Omental fat pad (tissue), 3 donors: ENCODE measurements at regions not wholly inside any gene's neighbourhood (a gene's known extent, or its start where the extent isn't known, plus 50 kb on each side); places are given as distances from the start of the nearest gene placed in this dataset.
"Not testable (repeated sequence)": the region's sequence is repeated elsewhere in the genome, so short reads cannot be mapped to it uniquely, and the experiment has no call there.

Experiments used
- ATAC-seq: fragments of 150-250 bp; one replicate; pipeline ENCODE4 v1.9.1; 2016; ENCODE audit warnings: mild to moderate bottlenecking, moderate library complexity; ENCODE audit not compliant: low FRiP score
- DNase-seq: peaks from one replicate; pipeline ENCODE4 v3.0.0-alpha.2; 2019; ENCODE audit warnings: low spot score
- TF ChIP-seq, protein P1 (sequence below), 3 donors: fragments of 450-650 bp; IDR thresholded peaks; one replicate each; pipeline ENCODE4 v1.5.1; 2016 to 2017; ENCODE audit warnings: antibody characterized with exemption in 3 of 3, mild to moderate bottlenecking in 3 of 3, moderate library complexity in 2 of 3

DNA sequence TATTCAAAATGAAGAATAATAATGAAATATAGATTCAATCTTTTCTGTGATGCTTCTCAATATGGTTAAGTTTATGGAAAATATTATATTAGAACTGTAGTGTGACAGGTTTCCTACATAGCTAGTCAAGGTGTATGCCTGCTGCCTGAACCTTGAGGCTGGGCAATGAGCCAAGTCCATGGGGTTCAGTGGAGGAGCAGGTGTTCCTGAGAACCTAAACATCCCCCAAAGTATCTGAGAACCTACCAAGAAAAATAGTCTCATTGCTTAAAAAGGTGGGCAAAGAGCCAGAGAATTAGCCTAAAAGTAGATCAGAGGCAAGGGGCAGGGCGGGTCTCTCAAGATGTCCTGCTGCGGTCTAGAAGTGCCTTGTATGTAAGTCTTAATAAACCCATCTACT is 185.9 kb upstream of the SPHKAP start:
- TF ChIP-seq, protein P1, sequence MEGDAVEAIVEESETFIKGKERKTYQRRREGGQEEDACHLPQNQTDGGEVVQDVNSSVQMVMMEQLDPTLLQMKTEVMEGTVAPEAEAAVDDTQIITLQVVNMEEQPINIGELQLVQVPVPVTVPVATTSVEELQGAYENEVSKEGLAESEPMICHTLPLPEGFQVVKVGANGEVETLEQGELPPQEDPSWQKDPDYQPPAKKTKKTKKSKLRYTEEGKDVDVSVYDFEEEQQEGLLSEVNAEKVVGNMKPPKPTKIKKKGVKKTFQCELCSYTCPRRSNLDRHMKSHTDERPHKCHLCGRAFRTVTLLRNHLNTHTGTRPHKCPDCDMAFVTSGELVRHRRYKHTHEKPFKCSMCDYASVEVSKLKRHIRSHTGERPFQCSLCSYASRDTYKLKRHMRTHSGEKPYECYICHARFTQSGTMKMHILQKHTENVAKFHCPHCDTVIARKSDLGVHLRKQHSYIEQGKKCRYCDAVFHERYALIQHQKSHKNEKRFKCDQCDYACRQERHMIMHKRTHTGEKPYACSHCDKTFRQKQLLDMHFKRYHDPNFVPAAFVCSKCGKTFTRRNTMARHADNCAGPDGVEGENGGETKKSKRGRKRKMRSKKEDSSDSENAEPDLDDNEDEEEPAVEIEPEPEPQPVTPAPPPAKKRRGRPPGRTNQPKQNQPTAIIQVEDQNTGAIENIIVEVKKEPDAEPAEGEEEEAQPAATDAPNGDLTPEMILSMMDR (IDR thresholded peaks at IDR 0.05), result no peak
- ATAC-seq (no peak), DNase-seq (no peak)

DNA sequence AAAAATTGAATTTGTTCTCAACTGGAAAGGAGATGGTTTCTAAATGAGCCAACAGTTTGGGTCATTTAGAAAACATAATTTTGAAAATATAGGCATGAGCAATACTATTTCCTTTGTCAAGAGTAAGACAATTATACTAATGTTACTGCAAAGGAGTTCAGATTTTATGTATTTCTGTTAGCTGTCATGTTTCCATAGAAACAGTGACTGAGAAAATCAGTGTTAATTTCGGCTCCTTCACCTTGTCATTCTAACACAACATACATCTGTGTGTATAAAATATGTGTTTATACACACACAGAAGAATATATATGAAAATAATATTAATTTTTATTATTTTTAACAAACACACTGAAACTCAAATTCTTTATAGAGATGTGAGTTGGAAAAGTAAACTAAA is 178.0 kb upstream of the SPHKAP start:
- TF ChIP-seq, protein P1 (IDR thresholded peaks at IDR 0.05), result no peak
- no peak for DNase-seq
- ATAC-seq, result no peak

- DNase-seq (no peak), ATAC-seq (no peak)
- TF ChIP-seq, protein P1 (IDR thresholded peaks at IDR 0.05), result no peak
Measured at GRCh38 chr2:228355897-228356296, 174.4 kb upstream of the SPHKAP start.

DNA sequence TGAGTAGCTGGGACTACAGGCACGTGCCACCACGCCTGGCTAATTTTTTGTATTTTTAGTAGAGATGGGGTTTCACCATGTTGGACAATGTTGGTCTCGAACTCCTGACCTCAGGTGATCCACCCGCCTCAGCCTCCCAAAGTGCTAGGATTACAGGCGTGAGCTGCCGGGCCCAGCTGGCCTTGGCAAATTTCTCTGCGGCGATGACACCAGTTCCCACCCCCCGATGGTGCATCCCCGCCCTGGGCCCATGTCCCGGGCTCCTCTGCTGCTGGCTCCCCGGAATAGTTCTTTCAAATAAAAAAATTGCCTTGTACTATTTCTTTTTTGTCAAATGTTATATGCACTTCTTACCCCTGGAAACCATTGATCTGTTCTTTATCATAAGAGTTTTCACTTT is 171.5 kb upstream of the SPHKAP start:
- DNase-seq, ATAC-seq: not testable (repeated sequence)

GRCh38 chr2:228352048-228352447 is 170.6 kb upstream of the SPHKAP start:
- DNase-seq (no peak), ATAC-seq (no peak)
- TF ChIP-seq, protein P1 (IDR thresholded peaks at IDR 0.05), result no peak

GRCh38 chr2:228348516-228349064 is 167.1 kb upstream of the SPHKAP start:
- no peak for DNase-seq
- TF ChIP-seq, protein P1 (IDR thresholded peaks at IDR 0.05), result no peak
- ATAC-seq, result no peak

DNA sequence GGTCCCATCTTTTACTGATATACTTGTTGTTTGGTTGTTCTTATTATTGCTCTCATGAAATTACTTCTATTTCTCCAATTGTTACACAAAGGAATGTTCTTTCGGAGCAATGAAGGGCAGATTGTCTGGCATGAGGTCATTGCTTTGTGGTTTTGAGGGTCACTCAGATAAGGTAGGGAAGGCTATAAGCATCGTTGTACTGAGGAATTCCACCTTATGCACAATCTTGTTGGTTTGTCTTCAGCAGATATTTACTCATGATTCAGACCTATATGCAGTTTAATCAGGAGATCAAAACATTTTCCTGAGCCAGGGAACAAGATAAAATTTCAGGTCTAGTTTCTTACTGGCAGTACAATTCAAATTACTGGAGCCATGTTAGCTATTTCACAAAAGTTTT is 163.0 kb upstream of the SPHKAP start:
- no peak for DNase-seq
- TF ChIP-seq, protein P1 (IDR thresholded peaks at IDR 0.05), result no peak
- ATAC-seq, result no peak

DNA sequence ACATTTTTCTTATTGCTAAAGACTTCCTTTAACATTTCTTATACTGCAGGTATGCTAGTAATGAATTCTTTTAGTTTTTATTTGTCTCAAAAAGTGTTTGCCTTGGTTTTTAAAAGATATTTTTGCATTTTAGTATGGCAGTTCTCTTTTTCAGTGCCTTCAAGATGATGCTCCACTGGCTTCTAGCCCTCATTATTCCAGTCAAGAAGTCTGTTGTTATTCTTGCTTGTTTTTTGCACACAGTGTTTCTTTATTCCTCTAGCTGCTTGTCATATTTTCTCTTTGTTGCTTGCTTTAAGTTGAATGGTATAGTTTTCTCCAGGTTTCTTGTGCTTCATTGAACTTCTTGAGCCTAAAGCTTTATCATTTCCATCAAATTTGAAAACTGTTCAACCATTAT is 158.0 kb upstream of the SPHKAP start:
- ATAC-seq, result no peak
- DNase-seq, result no peak
- TF ChIP-seq, protein P1 (IDR thresholded peaks at IDR 0.05), result no peak
